ENCODE measurements at regions not wholly inside any gene's neighbourhood (a gene's known extent, or its start where the extent isn't known, plus 50 kb on each side); places are given as distances from the start of the nearest gene placed in this dataset.

GRCh38 chr11:26134481-26135355, 197.2 kb upstream of the ANO3 start:
- TF ChIP-seq EZH2 (IDR thresholded peaks at IDR 0.05; ENCODE audit: insufficient read depth, poor library complexity, severe bottlenecking) (no peak), EZH2phosphoT487 (IDR thresholded peaks at IDR 0.05; ENCODE audit: insufficient read depth, low read depth) (no peak)
- Histone ChIP-seq H3K4me1 (ENCODE audit: insufficient read depth) (no peaks in the 10 kb centered on the region), H3K9ac (no peak overlapping the region), H3K79me2 (ENCODE audit: insufficient read depth) (no peaks in the 10 kb centered on the region), H3K9me3 (ENCODE audit: low read depth) (no peaks in the 10 kb centered on the region), H3K4me3 (no peak overlapping the region), H3K36me3 (ENCODE audit: low read depth) (no peaks in the 10 kb centered on the region), H3K27me3 (replicated peaks; ENCODE audit: insufficient read depth) (no peaks in the 10 kb centered on the region), H3F3A (ENCODE audit: insufficient read depth) (no peaks in the 10 kb centered on the region), H4K20me1 (ENCODE audit: insufficient read depth) (no peaks in the 10 kb centered on the region), H2AFZ (no peak overlapping the region), H3K27ac (no peak overlapping the region), H3K9me2 (ENCODE audit: insufficient read depth) (no peaks in the 10 kb centered on the region), H3K4me2 (ENCODE audit: unreplicated experiment) (no peak overlapping the region)
- peak; percentile 28 for DNase-seq
- WGBS, 2 experiments (ENCODE audit: low coverage in 1 of 2, low lambda C conversion rate in 2 of 2, missing lambda C conversion rate in 2 of 2): 65 to 68% methylated on average over 6 of the region's 6 CpGs
- in situ Hi-C loops (cut with MboI): loop anchor here (10.0 kb wide), 1 partner anchor 150 kb away; no protein-coding TSS in a partner anchor

GRCh38 chr11:26137651-26138050, 194.3 kb upstream of the ANO3 start:
- H2AFZ ChIP-seq: no peak overlapping the region
- H3K27ac ChIP-seq: no peak overlapping the region
- H3K27me3 ChIP-seq (replicated peaks; ENCODE audit: insufficient read depth): no peaks in the 10 kb centered on the region
- no peak overlapping the region for H3K9ac ChIP-seq
- peak; percentile 50 for DNase-seq
- no peaks in the 10 kb centered on the region for H4K20me1 ChIP-seq (ENCODE audit: insufficient read depth)
- 95 to 98% methylated on average over 2 of the region's 2 CpGs for WGBS, 2 experiments (ENCODE audit: low coverage in 1 of 2, low lambda C conversion rate in 2 of 2, missing lambda C conversion rate in 2 of 2)
- TF ChIP-seq EZH2 (IDR thresholded peaks at IDR 0.05; ENCODE audit: insufficient read depth, poor library complexity, severe bottlenecking) (no peak), EZH2phosphoT487 (IDR thresholded peaks at IDR 0.05; ENCODE audit: insufficient read depth, low read depth) (no peak)
- no peaks in the 10 kb centered on the region for H3F3A ChIP-seq (ENCODE audit: insufficient read depth)
- in situ Hi-C loops (cut with MboI): loop anchor here (10.0 kb wide), 1 partner anchor 153 kb away; no protein-coding TSS in a partner anchor
- no peaks in the 10 kb centered on the region for H3K36me3 ChIP-seq (ENCODE audit: low read depth)
- no peak overlapping the region for H3K4me2 ChIP-seq (ENCODE audit: unreplicated experiment)
- H3K9me2 ChIP-seq (ENCODE audit: insufficient read depth): no peaks in the 10 kb centered on the region
- H3K79me2 ChIP-seq (ENCODE audit: insufficient read depth): no peaks in the 10 kb centered on the region
- no peaks in the 10 kb centered on the region for H3K9me3 ChIP-seq (ENCODE audit: low read depth)
- H3K4me1 ChIP-seq (ENCODE audit: insufficient read depth): no peaks in the 10 kb centered on the region
- H3K4me3 ChIP-seq: no peak overlapping the region

DNA sequence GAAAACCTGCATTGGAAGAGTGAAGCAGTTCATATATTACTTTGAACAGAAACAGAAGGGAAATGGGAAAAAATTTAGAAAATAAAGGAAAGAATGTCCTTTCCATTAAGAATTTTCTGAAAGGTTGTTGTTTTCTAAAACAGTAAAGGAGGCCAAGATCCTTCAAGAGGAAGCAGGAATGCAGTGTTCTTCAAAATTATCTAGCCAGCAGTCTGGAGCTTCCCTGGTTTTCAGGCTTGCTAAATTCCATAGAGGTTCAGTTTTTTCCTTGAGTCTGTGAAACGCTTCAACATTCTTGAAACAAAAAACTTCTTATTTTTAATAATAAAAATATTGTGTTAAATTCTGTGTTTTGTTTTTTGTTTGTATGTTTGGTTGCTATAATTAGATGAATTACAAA, 189.0 kb upstream of the ANO3 start:
- TF ChIP-seq EZH2phosphoT487 (IDR thresholded peaks at IDR 0.05; ENCODE audit: insufficient read depth, low read depth) (no peak), EZH2 (IDR thresholded peaks at IDR 0.05; ENCODE audit: insufficient read depth, poor library complexity, severe bottlenecking) (no peak)
- Histone ChIP-seq H3K4me3 (no peak overlapping the region), H2AFZ (no peak overlapping the region), H3F3A (ENCODE audit: insufficient read depth) (0 out of 2 replicates have a peak, but pooled peaks cover 5% of the 10 kb centered on the region), H3K27ac (no peak overlapping the region), H3K79me2 (ENCODE audit: insufficient read depth) (no peaks in the 10 kb centered on the region), H3K9ac (no peak overlapping the region), H3K4me2 (ENCODE audit: unreplicated experiment) (no peak overlapping the region), H3K4me1 (ENCODE audit: insufficient read depth) (peaks cover 10% of the 10 kb centered on the region), H3K9me3 (ENCODE audit: low read depth) (no peaks in the 10 kb centered on the region), H3K9me2 (ENCODE audit: insufficient read depth) (0 out of 2 replicates have a peak, but pooled peaks cover 5% of the 10 kb centered on the region), H3K36me3 (ENCODE audit: low read depth) (no peaks in the 10 kb centered on the region), H3K27me3 (replicated peaks; ENCODE audit: insufficient read depth) (no peaks in the 10 kb centered on the region), H4K20me1 (ENCODE audit: insufficient read depth) (no peaks in the 10 kb centered on the region)
- 37 to 40% methylated on average over 1 of the region's 1 CpG for WGBS, 2 experiments (ENCODE audit: low coverage in 1 of 2, low lambda C conversion rate in 2 of 2, missing lambda C conversion rate in 2 of 2)
- in situ Hi-C loops (cut with MboI): no loop called here
- DNase-seq: no peak

DNA sequence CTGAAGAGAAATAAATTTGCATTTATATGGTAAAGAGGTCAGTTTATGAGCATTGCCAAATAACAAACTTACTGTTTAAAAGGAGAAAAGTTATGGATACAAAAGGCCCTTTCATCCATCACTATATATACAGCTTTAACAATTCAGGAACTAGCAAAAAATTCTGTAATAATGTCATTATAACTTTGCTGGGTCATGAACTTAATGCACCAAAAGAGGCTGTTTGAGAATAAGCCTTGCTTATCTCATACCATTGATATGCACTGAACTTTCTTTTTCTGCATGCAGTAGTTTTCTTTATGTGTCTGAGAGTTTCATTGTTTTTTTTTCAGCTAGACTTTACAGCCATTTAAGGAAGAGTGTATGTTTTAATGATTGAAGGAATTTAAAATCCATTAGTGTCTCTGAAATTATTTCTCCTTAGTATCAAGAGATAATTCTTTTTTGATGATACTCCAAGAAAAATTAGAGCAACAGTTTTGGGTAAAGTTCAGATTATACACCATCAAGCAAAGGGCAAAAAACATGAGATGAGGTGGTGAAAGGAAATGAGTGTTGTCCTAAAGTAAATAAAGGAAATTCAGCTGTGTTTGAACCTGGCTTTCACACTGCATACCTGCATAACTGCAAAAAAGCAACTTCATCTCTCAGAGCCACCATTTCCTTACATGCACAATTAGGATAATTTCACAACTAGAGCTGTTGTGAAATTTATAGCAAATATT, 188.2 kb upstream of the ANO3 start:
- H3K36me3 ChIP-seq (ENCODE audit: low read depth): no peaks in the 10 kb centered on the region
- no peak overlapping the region for H3K27ac ChIP-seq
- H3K79me2 ChIP-seq (ENCODE audit: insufficient read depth): no peaks in the 10 kb centered on the region
- 0 out of 2 replicates have a peak, but pooled peaks cover 5% of the 10 kb centered on the region for H3F3A ChIP-seq (ENCODE audit: insufficient read depth)
- H3K9me3 ChIP-seq (ENCODE audit: low read depth): no peaks in the 10 kb centered on the region
- H3K4me3 ChIP-seq: no peak overlapping the region
- no peak overlapping the region for H3K9ac ChIP-seq
- no peak overlapping the region for H3K4me2 ChIP-seq (ENCODE audit: unreplicated experiment)
- no peaks in the 10 kb centered on the region for H4K20me1 ChIP-seq (ENCODE audit: insufficient read depth)
- 0 out of 2 replicates have a peak, but pooled peaks cover 5% of the 10 kb centered on the region for H3K9me2 ChIP-seq (ENCODE audit: insufficient read depth)
- TF ChIP-seq EZH2phosphoT487 (IDR thresholded peaks at IDR 0.05; ENCODE audit: insufficient read depth, low read depth) (no peak), EZH2 (IDR thresholded peaks at IDR 0.05; ENCODE audit: insufficient read depth, poor library complexity, severe bottlenecking) (no peak)
- no peak for DNase-seq
- no peaks in the 10 kb centered on the region for H3K27me3 ChIP-seq (replicated peaks; ENCODE audit: insufficient read depth)
- in situ Hi-C loops (cut with MboI): no loop called here
- peaks cover 10% of the 10 kb centered on the region for H3K4me1 ChIP-seq (ENCODE audit: insufficient read depth)
- H2AFZ ChIP-seq: no peak overlapping the region

Data from GM23248 (cell line).